Upper lobe of left lung (tissue), 6 donors: ENCODE measurements at regions not wholly inside any gene's neighbourhood (a gene's known extent, or its start where the extent isn't known, plus 50 kb on each side); places are given as distances from the start of the nearest gene placed in this dataset.

Experiments used
- ATAC-seq, 2 donors: fragments of 200-7000 bp; cut with Tn5 transposase; one replicate each; pipeline ENCODE4 v1.9.1; 2022; ENCODE audit warnings: mild to moderate bottlenecking in 2 of 2, moderate library complexity in 2 of 2; ENCODE audit not compliant: low FRiP score in 2 of 2
- DNase-seq, 2 donors: peaks; one replicate each; pipeline ENCODE4 v3.0.0-alpha.2; 2019 to 2020
- H3K27ac ChIP-seq, 4 donors: fragments of 200-600 bp; sonication (generic); one replicate each; pipeline ENCODE4 v1.5.1; 2016 to 2019
- H3K27me3 ChIP-seq, 4 donors: fragments of 200-600 bp; sonication (generic); one replicate each; pipeline ENCODE4 v1.5.1; 2017 to 2019
- H3K36me3 ChIP-seq, 4 donors: fragments of 200-600 bp; sonication (generic); one replicate each; pipeline ENCODE4 v1.5.1; 2016 to 2019
- H3K4me1 ChIP-seq, 4 donors: fragments of 200-600 bp; sonication (generic); one replicate each; pipeline ENCODE4 v1.5.1; 2018 to 2019
- H3K4me3 ChIP-seq, 4 donors: fragments of 200-600 bp; sonication (generic); one replicate each; pipeline ENCODE4 v1.5.1; 2017 to 2019; ENCODE audit warnings: mild to moderate bottlenecking in 2 of 4, moderate library complexity in 1 of 4
- H3K9me3 ChIP-seq, 4 donors: fragments of 200-600 bp; sonication (generic); one replicate each; pipeline ENCODE4 v1.5.1; 2018 to 2019
- EP300 ChIP-seq, 4 donors: sonication (generic); formaldehyde crosslinking; IDR thresholded peaks; one replicate each; pipeline ENCODE4 v1.5.1; 2017; ENCODE audit warnings: antibody characterized with exemption in 4 of 4, control low read depth in 2 of 4
- POLR2A ChIP-seq, 4 donors: fragments of 450-650 bp; IDR thresholded peaks; one replicate each; pipeline ENCODE4 v1.5.1; 2016 to 2017; ENCODE audit warnings: antibody characterized with exemption in 4 of 4, mild to moderate bottlenecking in 2 of 4
- POLR2AphosphoS5 ChIP-seq, 2 donors: sonication (generic); formaldehyde crosslinking; IDR thresholded peaks; one replicate each; pipeline ENCODE4 v1.5.1; 2017; ENCODE audit warnings: antibody characterized with exemption in 2 of 2
- WGBS, 2 donors: methylation state at CpG; one replicate each; pipeline ENCODE4 v1.1.5; 2017 to 2018; 5-methylcytosine and 5-hydroxymethylcytosine counted together
- TF ChIP-seq, protein P1 (sequence below), 6 experiments: fragments of 450-650 bp in 4 of 6; fragments of 200-600 bp in 2 of 6; sonication (generic) in 2 of 6; IDR thresholded peaks; one replicate each; pipeline ENCODE4 v1.5.1; 2016 to 2019; ENCODE audit warnings: antibody characterized with exemption in 6 of 6
- donor health status: DM: no; HTN: no; CAD: no; lungs with moderate emphysema.
- donor health status: DM: no; HTN: yes; CAD: no; lungs with severe emphysema.

DNA sequence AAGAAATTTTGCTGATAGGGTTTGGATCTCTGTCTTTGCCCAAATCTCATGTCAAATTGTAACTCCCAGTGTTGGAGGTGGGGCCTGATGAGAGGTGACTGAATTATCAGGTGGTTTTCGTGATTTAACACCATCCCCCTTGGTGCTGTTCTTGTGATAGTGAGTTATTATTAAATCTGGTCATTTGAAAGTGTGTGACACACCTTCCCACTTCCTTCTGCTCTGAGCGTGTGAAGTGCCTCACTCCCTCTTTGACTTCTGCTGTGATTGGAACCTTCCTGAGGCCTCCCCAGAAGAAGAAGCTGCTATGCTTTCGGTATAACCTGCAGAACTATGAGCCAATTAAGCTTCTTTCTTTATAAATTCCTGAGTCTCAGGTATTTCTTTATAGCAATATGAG lies 632.0 kb downstream of the SLITRK5 start:
- DNase-seq (no peak), ATAC-seq (no peak)
- no peak overlapping the region for H3K4me3 ChIP-seq
- no peaks in the 10 kb centered on the region for H3K4me1 ChIP-seq
- peaks cover 0 to 5% (median 0%) of the 10 kb centered on the region in 4 donors for H3K9me3 ChIP-seq
- H3K36me3 ChIP-seq: no peaks in the 10 kb centered on the region
- TF ChIP-seq POLR2A (IDR thresholded peaks at IDR 0.05): no peak
- TF ChIP-seq, protein P1, sequence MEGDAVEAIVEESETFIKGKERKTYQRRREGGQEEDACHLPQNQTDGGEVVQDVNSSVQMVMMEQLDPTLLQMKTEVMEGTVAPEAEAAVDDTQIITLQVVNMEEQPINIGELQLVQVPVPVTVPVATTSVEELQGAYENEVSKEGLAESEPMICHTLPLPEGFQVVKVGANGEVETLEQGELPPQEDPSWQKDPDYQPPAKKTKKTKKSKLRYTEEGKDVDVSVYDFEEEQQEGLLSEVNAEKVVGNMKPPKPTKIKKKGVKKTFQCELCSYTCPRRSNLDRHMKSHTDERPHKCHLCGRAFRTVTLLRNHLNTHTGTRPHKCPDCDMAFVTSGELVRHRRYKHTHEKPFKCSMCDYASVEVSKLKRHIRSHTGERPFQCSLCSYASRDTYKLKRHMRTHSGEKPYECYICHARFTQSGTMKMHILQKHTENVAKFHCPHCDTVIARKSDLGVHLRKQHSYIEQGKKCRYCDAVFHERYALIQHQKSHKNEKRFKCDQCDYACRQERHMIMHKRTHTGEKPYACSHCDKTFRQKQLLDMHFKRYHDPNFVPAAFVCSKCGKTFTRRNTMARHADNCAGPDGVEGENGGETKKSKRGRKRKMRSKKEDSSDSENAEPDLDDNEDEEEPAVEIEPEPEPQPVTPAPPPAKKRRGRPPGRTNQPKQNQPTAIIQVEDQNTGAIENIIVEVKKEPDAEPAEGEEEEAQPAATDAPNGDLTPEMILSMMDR (IDR thresholded peaks at IDR 0.05): no peak
- WGBS, 2 donors: 65 to 74% methylated on average over 3 of the region's 3 CpGs
- H3K27me3 ChIP-seq: no peaks in the 10 kb centered on the region
- no peak overlapping the region for H3K27ac ChIP-seq

DNA sequence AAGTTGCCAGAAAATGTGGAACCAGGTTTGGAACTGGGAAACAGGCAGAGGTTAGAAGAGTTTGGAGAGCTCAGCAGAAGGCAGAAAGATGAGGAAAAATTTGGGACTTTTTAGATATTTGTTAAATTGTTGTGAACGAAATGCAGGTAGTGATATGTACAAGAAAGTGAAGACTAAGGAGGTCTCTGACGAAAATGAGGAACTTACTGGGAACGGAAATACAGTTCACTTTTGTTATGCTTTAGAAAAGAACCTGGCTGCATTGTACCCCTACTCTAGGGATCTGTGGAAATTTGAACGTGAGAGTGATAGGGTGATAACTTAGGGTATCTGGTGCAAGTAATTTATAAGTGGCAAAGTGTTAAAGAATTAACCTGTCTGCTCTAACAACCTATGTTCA lies 632.4 kb downstream of the SLITRK5 start:
- DNase-seq (no peak), ATAC-seq (no peak)
- H3K4me1 ChIP-seq: no peaks in the 10 kb centered on the region
- H3K36me3 ChIP-seq: no peaks in the 10 kb centered on the region
- no peak overlapping the region for H3K4me3 ChIP-seq
- no peaks in the 10 kb centered on the region for H3K27me3 ChIP-seq
- H3K27ac ChIP-seq: no peak overlapping the region
- 61 to 72% methylated on average over 4 of the region's 4 CpGs for WGBS, 2 donors
- H3K9me3 ChIP-seq: peaks cover 0 to 5% (median 0%) of the 10 kb centered on the region in 4 donors
- TF ChIP-seq EP300 (IDR thresholded peaks at IDR 0.05) (no peak), POLR2AphosphoS5 (IDR thresholded peaks at IDR 0.05) (no peak), POLR2A (IDR thresholded peaks at IDR 0.05) (no peak)
- TF ChIP-seq, protein P1 (IDR thresholded peaks at IDR 0.05): no peak

DNA sequence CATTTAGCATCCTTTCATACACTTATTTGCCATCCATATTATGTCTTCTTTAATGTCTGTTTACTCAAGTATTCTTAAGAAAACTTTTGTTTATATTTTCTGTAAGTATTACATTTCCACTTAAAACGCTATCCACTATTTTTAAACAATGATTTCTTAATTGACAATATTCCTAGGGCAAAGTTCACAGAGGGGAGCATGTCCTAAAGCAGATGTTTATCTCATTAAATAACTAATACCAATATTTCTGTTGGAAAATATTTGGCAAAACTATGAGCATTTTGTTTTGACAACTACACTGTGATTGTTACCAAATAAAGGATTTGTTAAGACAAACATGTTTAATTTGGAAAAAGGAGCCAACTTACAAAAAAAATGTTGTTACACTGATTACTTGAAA lies 643.3 kb downstream of the SLITRK5 start:
- Histone ChIP-seq H3K4me1 (no peaks in the 10 kb centered on the region), H3K27me3 (no peaks in the 10 kb centered on the region), H3K4me3 (no peak overlapping the region), H3K36me3 (no peaks in the 10 kb centered on the region), H3K27ac (no peak overlapping the region), H3K9me3 (no peaks in the 10 kb centered on the region)
- WGBS, 2 donors: 45 to 51% methylated on average over 1 of the region's 1 CpG
- ATAC-seq (no peak), DNase-seq (no peak)
- TF ChIP-seq POLR2AphosphoS5 (IDR thresholded peaks at IDR 0.05): no peak
- TF ChIP-seq, protein P1 (IDR thresholded peaks at IDR 0.05): no peak
- no peak for TF ChIP-seq POLR2A (IDR thresholded peaks at IDR 0.05)
- TF ChIP-seq EP300 (IDR thresholded peaks at IDR 0.05): no peak

DNA sequence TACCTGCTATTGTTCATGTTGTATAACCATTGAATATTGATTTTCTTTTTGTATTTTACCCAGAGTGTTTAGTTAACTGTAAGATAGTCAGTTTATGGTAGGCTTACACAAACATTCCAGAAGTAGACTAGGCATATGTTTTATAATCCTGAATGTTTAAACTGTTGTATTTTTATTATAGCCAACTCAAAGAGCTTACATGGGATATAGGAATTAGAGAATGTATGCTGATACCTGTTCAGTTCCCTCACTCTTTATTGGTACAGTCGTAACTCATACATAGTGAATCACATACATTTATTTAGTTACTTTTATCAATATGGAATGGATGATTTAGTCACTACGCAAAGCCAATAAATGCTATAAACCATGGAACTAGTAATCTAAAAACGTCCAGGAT lies 657.9 kb downstream of the SLITRK5 start:
- Histone ChIP-seq H3K36me3 (no peaks in the 10 kb centered on the region), H3K9me3 (no peaks in the 10 kb centered on the region), H3K27me3 (no peaks in the 10 kb centered on the region), H3K4me1 (no peaks in the 10 kb centered on the region), H3K27ac (no peak overlapping the region), H3K4me3 (no peak overlapping the region)
- DNase-seq: no peak
- 80 to 81% methylated on average over 3 of the region's 3 CpGs for WGBS, 2 donors
- ATAC-seq: no peak
- TF ChIP-seq POLR2AphosphoS5 (IDR thresholded peaks at IDR 0.05): no peak
- TF ChIP-seq EP300 (IDR thresholded peaks at IDR 0.05): no peak
- TF ChIP-seq, protein P1 (IDR thresholded peaks at IDR 0.05): no peak
- no peak for TF ChIP-seq POLR2A (IDR thresholded peaks at IDR 0.05)

DNA sequence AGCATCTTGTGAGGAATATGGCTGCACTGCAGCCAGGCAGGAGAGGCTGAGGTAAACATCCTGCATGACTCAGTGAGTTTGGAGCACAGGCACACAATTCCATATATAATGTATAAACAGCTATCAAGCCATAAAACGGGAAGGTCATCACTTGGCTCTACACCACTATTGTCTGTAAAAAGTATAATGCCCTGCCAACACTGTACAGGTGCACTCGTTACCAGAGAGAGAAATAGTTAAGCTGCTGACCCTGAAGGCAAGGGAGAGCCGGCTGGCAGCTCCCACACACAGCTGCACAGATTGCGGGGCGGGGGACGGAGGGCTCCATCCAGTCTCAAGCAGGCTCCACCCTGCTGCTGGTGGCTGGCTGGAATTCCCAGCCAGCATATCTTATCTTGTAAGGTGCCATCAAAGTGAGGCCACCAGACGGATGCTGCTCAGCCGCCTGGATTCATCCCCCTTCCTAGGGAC lies 668.1 kb downstream of the SLITRK5 start:
- H3K36me3 ChIP-seq: no peaks in the 10 kb centered on the region
- H3K27ac ChIP-seq: no peak overlapping the region
- TF ChIP-seq EP300 (IDR thresholded peaks at IDR 0.05): no peak
- TF ChIP-seq, protein P1 (IDR thresholded peaks at IDR 0.05): no peak
- no peak for TF ChIP-seq POLR2AphosphoS5 (IDR thresholded peaks at IDR 0.05)
- no peak for TF ChIP-seq POLR2A (IDR thresholded peaks at IDR 0.05)
- ATAC-seq (no peak), DNase-seq (no peak)
- H3K4me3 ChIP-seq: no peak overlapping the region
- H3K27me3 ChIP-seq: no peaks in the 10 kb centered on the region
- WGBS, 2 donors: 54 to 66% methylated on average over 7 to 8 of the region's 8 CpGs
- no peaks in the 10 kb centered on the region for H3K9me3 ChIP-seq
- no peaks in the 10 kb centered on the region for H3K4me1 ChIP-seq
